ENCODE measurements at regions not wholly inside any gene's neighbourhood (a gene's known extent, or its start where the extent isn't known, plus 50 kb on each side); places are given as distances from the start of the nearest gene placed in this dataset.

- TF ChIP-seq POLR2A (IDR thresholded peaks at IDR 0.05) (no peak), CTCF (IDR thresholded peaks at IDR 0.05) (no peak)
Observed at GRCh38 chr6:78561015-78561414, 306.3 kb upstream of the IRAK1BP1 start.
